GM12878 (cell line): ENCODE measurements at regions not wholly inside any gene's neighbourhood (a gene's known extent, or its start where the extent isn't known, plus 50 kb on each side); places are given as distances from the start of the nearest gene placed in this dataset.

Experiments
- ATAC-seq: fragments of 200-7000 bp; cut with Tn5 transposase; 3 replicates; pipeline ENCODE4 v1.9.1; 2020; ENCODE audit warnings: mild to moderate bottlenecking, moderate library complexity
- BruUV-seq: library from RNA; stranded (reverse); fragments of 400-500 nt; replicated peaks from 2 replicates; lab custom pipeline; 2021; lab: Mats Ljungman, UMichigan
- CTCF ChIA-PET: fragments of 300-600 bp; sonication (Branson Sonifier 250); formaldehyde crosslinking; extraction: SDS; loops from one replicate; lab custom pipeline; 2021; ENCODE audit warnings: inconsistent platforms; lab: Yijun Ruan, JAX
- POLR2A ChIA-PET: fragments of 350-600 bp; formaldehyde crosslinking; extraction: SDS; loops from one replicate; lab custom pipeline; 2021; ENCODE audit warnings: inconsistent platforms; lab: Charles Lee
- RAD21 ChIA-PET: fragments of 300-600 bp; sonication (Branson Sonifier 250); formaldehyde crosslinking; loops from one replicate; lab custom pipeline; 2023; ENCODE audit warnings: antibody characterized with exemption; ENCODE audit not compliant: unreplicated experiment; lab: Charles Lee
- SMC1A ChIA-PET: fragments of 300-600 bp; sonication (Branson Sonifier 250); formaldehyde crosslinking; loops from one replicate; lab custom pipeline; 2023; ENCODE audit not compliant: unreplicated experiment, uncharacterized antibody; lab: Charles Lee
- DNase-seq: peaks from one replicate; pipeline ENCODE4 v3.0.0-alpha.2; 2011; ENCODE audit warnings: low read depth, low spot score
- FAIRE-seq: peaks from 3 replicates; lab custom pipeline; 2011; peaks lifted over from hg19 to GRCh38; lab: Jason Lieb, UNC
- H2AFZ ChIP-seq: 2 replicates; pipeline ENCODE4 v1.6.0; 2011; ENCODE audit warnings: low read depth, low read length, control low read depth; ENCODE audit not compliant: control insufficient read depth
- H3K27ac ChIP-seq: 2 replicates; pipeline ENCODE4 v1.5.1; 2011; ENCODE audit warnings: control low read depth; ENCODE audit not compliant: control insufficient read depth, insufficient read depth
- H3K27me3 ChIP-seq, 2 experiments: replicated peaks in 1 of 2; 2 replicates each; pipeline versions ENCODE4 v1.6.0 to v1.6.1; 2011; ENCODE audit warnings: low read length in 1 of 2; ENCODE audit not compliant: control insufficient read depth in 2 of 2, insufficient read depth in 2 of 2
- H3K36me3 ChIP-seq, 2 experiments: 2 replicates each; pipeline ENCODE4 v1.5.1; 2011; ENCODE audit warnings: low read length in 1 of 2; ENCODE audit not compliant: control insufficient read depth in 2 of 2, insufficient read depth in 2 of 2
- H3K4me1 ChIP-seq: 2 replicates; pipeline ENCODE4 v1.6.1; 2011; ENCODE audit warnings: mild to moderate bottlenecking, low read length, moderate library complexity, mixed read lengths; ENCODE audit not compliant: control insufficient read depth, insufficient read depth
- H3K4me2 ChIP-seq: 2 replicates; pipeline ENCODE4 v1.6.0; 2011; ENCODE audit warnings: control low read depth; ENCODE audit not compliant: control insufficient read depth, insufficient read depth
- H3K4me3 ChIP-seq: fragments of 200-600 bp; sonication (generic); 2 replicates; pipeline ENCODE4 v1.5.1; 2016
- H3K79me2 ChIP-seq: 2 replicates; pipeline ENCODE4 v1.6.0; 2011; ENCODE audit warnings: low read length; ENCODE audit not compliant: control insufficient read depth, insufficient read depth
- H3K9ac ChIP-seq: 2 replicates; pipeline ENCODE4 v1.8.0; 2011; ENCODE audit warnings: low read length, control low read depth, mixed read lengths; ENCODE audit not compliant: control insufficient read depth, insufficient read depth
- H3K9me3 ChIP-seq: replicated peaks from 3 replicates; pipeline ENCODE4 v1.5.1; 2011; ENCODE audit warnings: mild to moderate bottlenecking, low read length; ENCODE audit not compliant: control insufficient read depth, insufficient read depth
- H4K20me1 ChIP-seq: 2 replicates; pipeline ENCODE4 v1.6.0; 2011; ENCODE audit not compliant: control insufficient read depth, insufficient read depth
- BHLHE40 ChIP-seq, 2 experiments: fragments of 450-650 bp in 1 of 2; IDR thresholded peaks; 2 replicates each; pipeline ENCODE4 v1.6.1; 2011 to 2017; ENCODE audit warnings: low read depth in 2 of 2, borderline replicate concordance in 1 of 2, improper control_type of control experiment in 1 of 2, low read length in 1 of 2, mild to moderate bottlenecking in 1 of 2
- CUX1 ChIP-seq: IDR thresholded peaks from 2 replicates; pipeline ENCODE4 v1.6.1; 2012; ENCODE audit warnings: improper control_type of control experiment, low read depth, low read length; ENCODE audit not compliant: insufficient replicate concordance
- EED ChIP-seq: sonication (generic); IDR thresholded peaks from 2 replicates; pipeline ENCODE4 v1.6.1; 2016; ENCODE audit warnings: antibody characterized with exemption, low read depth
- EP300 ChIP-seq, 2 experiments: fragments of 150-350 bp in 1 of 2; IDR thresholded peaks; 2 replicates each; pipeline ENCODE4 v1.6.1; 2011 to 2012; ENCODE audit warnings: low read depth in 2 of 2, low read length in 2 of 2, borderline replicate concordance in 1 of 2, improper control_type of control experiment in 1 of 2, inconsistent platforms in 1 of 2; ENCODE audit not compliant: control insufficient read depth in 1 of 2
- HDAC2 ChIP-seq: fragments of 200-600 bp; sonication (generic); IDR thresholded peaks from 2 replicates; pipeline ENCODE4 v1.6.1; 2017
- IKZF1 ChIP-seq: fragments of 450-650 bp; conservative IDR thresholded peaks from 2 replicates; pipeline ENCODE4 v1.6.1; 2017; ENCODE audit warnings: antibody characterized with exemption, mild to moderate bottlenecking
- KLF5 ChIP-seq: fragments of 450-650 bp; IDR thresholded peaks from 2 replicates; pipeline ENCODE4 v1.6.1; 2014; ENCODE audit warnings: mild to moderate bottlenecking; ENCODE audit not compliant: partially characterized antibody
- MYB ChIP-seq: fragments of 150-350 bp; IDR thresholded peaks from 2 replicates; pipeline ENCODE4 v1.6.1; 2014; ENCODE audit warnings: mild to moderate bottlenecking, low read depth, low read length, borderline replicate concordance
- NFYA ChIP-seq: IDR thresholded peaks from 2 replicates; pipeline ENCODE4 v1.6.1; 2011; ENCODE audit warnings: low read depth, mild to moderate bottlenecking, low read length, improper control_type of control experiment, borderline replicate concordance
- NR2F1 ChIP-seq: fragments of 450-650 bp; conservative IDR thresholded peaks from 2 replicates; pipeline ENCODE4 v1.6.1; 2017; ENCODE audit warnings: mild to moderate bottlenecking
- NRF1 ChIP-seq: conservative IDR thresholded peaks from 2 replicates; pipeline ENCODE4 v1.6.1; 2011; ENCODE audit warnings: mild to moderate bottlenecking, low read depth, low read length, improper control_type of control experiment
- SIX5 ChIP-seq: IDR thresholded peaks from 2 replicates; pipeline ENCODE4 v1.6.1; 2011; ENCODE audit warnings: mild to moderate bottlenecking, low read depth, low read length, moderate library complexity; ENCODE audit not compliant: severe bottlenecking
- SMC3 ChIP-seq: IDR thresholded peaks from 2 replicates; pipeline ENCODE4 v1.6.1; 2011; ENCODE audit warnings: low read length, improper control_type of control experiment, borderline replicate concordance
- SUPT20H ChIP-seq: IDR thresholded peaks from 2 replicates; pipeline ENCODE4 v1.6.1; 2011; ENCODE audit warnings: low read depth, mild to moderate bottlenecking, low read length, moderate library complexity, borderline replicate concordance; ENCODE audit not compliant: control insufficient read depth
- TARDBP ChIP-seq: IDR thresholded peaks from 2 replicates; pipeline ENCODE4 v1.6.1; 2016; ENCODE audit warnings: borderline replicate concordance
- TBL1XR1 ChIP-seq: IDR thresholded peaks from 2 replicates; pipeline ENCODE4 v1.6.1; 2012; ENCODE audit warnings: low read depth, low read length, improper control_type of control experiment
- USF2 ChIP-seq: IDR thresholded peaks from 2 replicates; pipeline ENCODE4 v1.6.1; 2011; ENCODE audit warnings: low read depth, low read length, improper control_type of control experiment, borderline replicate concordance
- YY1 ChIP-seq: IDR thresholded peaks from 2 replicates; pipeline ENCODE4 v1.6.1; 2011; ENCODE audit warnings: low read depth, mild to moderate bottlenecking, low read length
- WGBS: methylation state at CpG from one replicate; pipeline ENCODE4 v1.1.6; 2016; ENCODE audit warnings: low lambda C conversion rate; ENCODE audit not compliant: insufficient replicate concordance, insufficient coverage; ENCODE audit errors: missing lambda C conversion rate; 5-methylcytosine and 5-hydroxymethylcytosine counted together
- in situ Hi-C: fragments of 300-500 bp; cut with MboI; formaldehyde crosslinking; loops from 9 replicates; pipeline ENCODE4 v1.14.3; 2018; ENCODE audit warnings: mixed read lengths
- intact Hi-C: fragments of 100-400 bp; cut with micrococcal nuclease; formaldehyde crosslinking; loops from one replicate; pipeline ENCODE4 v1.14.2; 2022; ENCODE audit not compliant: unreplicated experiment

GRCh38 chrX:114101081-114101480 is 482.8 kb upstream of the HTR2C start:
- POLR2A ChIA-PET = no interaction called here

More at GRCh38 chrX:114101081-114101480, 482.8 kb upstream of the HTR2C start:
- SMC1A ChIA-PET = no interaction called here
- no peak for FAIRE-seq
- CTCF ChIA-PET = no interaction called here
- in situ Hi-C loops (no loop called here), intact Hi-C loops (no loop called here)
- no peak for DNase-seq
- ATAC-seq = no peak
- TF ChIP-seq BHLHE40 (IDR thresholded peaks at IDR 0.05; ENCODE audit: borderline replicate concordance in 1 of 2, low read depth in 2 of 2, low read length in 1 of 2) = no peak
- TF ChIP-seq NR2F1 = no peak
- no peak for TF ChIP-seq EED
- no peak for TF ChIP-seq NFYA
- TF ChIP-seq YY1 = no peak
- no peak for TF ChIP-seq SIX5
- TF ChIP-seq SUPT20H = no peak
- TF ChIP-seq MYB = no peak
- TF ChIP-seq IKZF1 = no peak
- no peak for TF ChIP-seq KLF5
- TF ChIP-seq NRF1 = no peak
- TF ChIP-seq SMC3 = no peak
- no peak for TF ChIP-seq USF2
- TF ChIP-seq EP300 (IDR thresholded peaks at IDR 0.05; ENCODE audit: borderline replicate concordance in 1 of 2, control insufficient read depth in 1 of 2, low read depth in 2 of 2, low read length in 2 of 2) = no peak
- TF ChIP-seq CUX1 = no peak
- TF ChIP-seq TARDBP = no peak
- no peak for TF ChIP-seq HDAC2
- no peak for TF ChIP-seq TBL1XR1
- Histone ChIP-seq H3K4me3 (no peak overlapping the region), H2AFZ (no peak overlapping the region), H3K27ac (no peak overlapping the region), H3K4me2 (no peak overlapping the region), H4K20me1 (no peaks in the 10 kb centered on the region), H3K36me3 (no peaks in the 10 kb centered on the region), H3K79me2 (no peaks in the 10 kb centered on the region), H3K4me1 (no peaks in the 10 kb centered on the region), H3K9ac (no peak overlapping the region), H3K9me3 (no peaks in the 10 kb centered on the region), H3K27me3 (no peaks in the 10 kb centered on the region)
- WGBS = 9% methylated on average over 3 of the region's 3 CpGs
- RAD21 ChIA-PET = no interaction called here
- no TSS peak for BruUV-seq
